ENCODE measurements at regions not wholly inside any gene's neighbourhood (a gene's known extent, or its start where the extent isn't known, plus 50 kb on each side); places are given as distances from the start of the nearest gene placed in this dataset.
"Not testable (repeated sequence)": the region's sequence is repeated elsewhere in the genome, so short reads cannot be mapped to it uniquely, and the experiment has no call there.

GRCh38 chr2:15756882-15757819 is 165.5 kb downstream of the DDX1 start:
- 91% methylated on average over 8 of the region's 10 CpGs for WGBS (ENCODE audit: insufficient coverage)
- no peaks in the 10 kb centered on the region for H3K27me3 ChIP-seq (ENCODE audit: control insufficient read depth, insufficient read depth, low read length)
- H3K4me3 ChIP-seq (ENCODE audit: low read depth, low read length): no peak overlapping the region
- DNase-seq (ENCODE audit: low read depth in 4 of 6, low spot score in 6 of 6): no peak
- H3K36me3 ChIP-seq (ENCODE audit: control insufficient read depth, insufficient read depth, low read length): no peaks in the 10 kb centered on the region
- H3K4me1 ChIP-seq (ENCODE audit: control insufficient read depth, insufficient read depth, low read length): peaks cover 4% of the 10 kb centered on the region
- H3K9me3 ChIP-seq (ENCODE audit: control insufficient read depth, insufficient read depth, low read length): no peaks in the 10 kb centered on the region
- no peak overlapping the region for H3K27ac ChIP-seq (ENCODE audit: low read depth, low read length)

- Histone ChIP-seq H3K27me3 (ENCODE audit: control insufficient read depth, insufficient read depth, low read length) (no peaks in the 10 kb centered on the region), H3K36me3 (ENCODE audit: control insufficient read depth, insufficient read depth, low read length) (no peaks in the 10 kb centered on the region), H3K4me1 (ENCODE audit: control insufficient read depth, insufficient read depth, low read length) (peaks cover 4% of the 10 kb centered on the region), H3K4me3 (ENCODE audit: low read depth, low read length) (no peak overlapping the region), H3K9me3 (ENCODE audit: control insufficient read depth, insufficient read depth, low read length) (no peaks in the 10 kb centered on the region), H3K27ac (ENCODE audit: low read depth, low read length) (no peak overlapping the region)
- WGBS (ENCODE audit: insufficient coverage): 97% methylated on average over 3 of the region's 8 CpGs
- DNase-seq (ENCODE audit: low read depth in 4 of 6, low spot score in 6 of 6): no peak
Measured at GRCh38 chr2:15757820-15758586, 166.3 kb downstream of the DDX1 start.

- H3K9me3 ChIP-seq (ENCODE audit: control insufficient read depth, insufficient read depth, low read length): no peaks in the 10 kb centered on the region
- no peak overlapping the region for H3K4me3 ChIP-seq (ENCODE audit: low read depth, low read length)
- H3K27me3 ChIP-seq (ENCODE audit: control insufficient read depth, insufficient read depth, low read length): no peaks in the 10 kb centered on the region
- H3K27ac ChIP-seq (ENCODE audit: low read depth, low read length): no peak overlapping the region
- no peak for DNase-seq (ENCODE audit: low read depth in 4 of 6, low spot score in 6 of 6)
- H3K36me3 ChIP-seq (ENCODE audit: control insufficient read depth, insufficient read depth, low read length): no peaks in the 10 kb centered on the region
- peaks cover 11% of the 10 kb centered on the region for H3K4me1 ChIP-seq (ENCODE audit: control insufficient read depth, insufficient read depth, low read length)
- WGBS (ENCODE audit: insufficient coverage): 74% methylated on average over 5 of the region's 7 CpGs
Measured at GRCh38 chr2:15758848-15759247, 167.2 kb downstream of the DDX1 start.

- peaks cover 11% of the 10 kb centered on the region for H3K4me1 ChIP-seq (ENCODE audit: control insufficient read depth, insufficient read depth, low read length)
- H3K9me3 ChIP-seq (ENCODE audit: control insufficient read depth, insufficient read depth, low read length): no peaks in the 10 kb centered on the region
- H3K27me3 ChIP-seq (ENCODE audit: control insufficient read depth, insufficient read depth, low read length): no peaks in the 10 kb centered on the region
- WGBS (ENCODE audit: insufficient coverage): no CpG with 5 or more reads among the region's 1 CpG
- no peak overlapping the region for H3K4me3 ChIP-seq (ENCODE audit: low read depth, low read length)
- no peak overlapping the region for H3K27ac ChIP-seq (ENCODE audit: low read depth, low read length)
- DNase-seq (ENCODE audit: low read depth in 4 of 6, low spot score in 6 of 6): no peak
- no peaks in the 10 kb centered on the region for H3K36me3 ChIP-seq (ENCODE audit: control insufficient read depth, insufficient read depth, low read length)
Measured at GRCh38 chr2:15759385-15759784, 167.7 kb downstream of the DDX1 start.

- no CpG with 5 or more reads among the region's 4 CpGs for WGBS (ENCODE audit: insufficient coverage)
- not testable (repeated sequence) for H3K27me3 ChIP-seq (ENCODE audit: control insufficient read depth, insufficient read depth, low read length); H3K36me3 ChIP-seq (ENCODE audit: control insufficient read depth, insufficient read depth, low read length); H3K9me3 ChIP-seq (ENCODE audit: control insufficient read depth, insufficient read depth, low read length); H3K4me3 ChIP-seq (ENCODE audit: low read depth, low read length); H3K27ac ChIP-seq (ENCODE audit: low read depth, low read length); DNase-seq (ENCODE audit: low read depth in 4 of 6, low spot score in 6 of 6)
- H3K4me1 ChIP-seq (ENCODE audit: control insufficient read depth, insufficient read depth, low read length): peaks cover 14% of the 10 kb centered on the region
Measured at GRCh38 chr2:15759791-15760190, 168.1 kb downstream of the DDX1 start.

GRCh38 chr2:15760232-15760910 is 168.7 kb downstream of the DDX1 start:
- Histone ChIP-seq H3K27ac (ENCODE audit: low read depth, low read length) (no peak overlapping the region), H3K9me3 (ENCODE audit: control insufficient read depth, insufficient read depth, low read length) (no peaks in the 10 kb centered on the region), H3K36me3 (ENCODE audit: control insufficient read depth, insufficient read depth, low read length) (no peaks in the 10 kb centered on the region), H3K4me3 (ENCODE audit: low read depth, low read length) (no peak overlapping the region), H3K4me1 (ENCODE audit: control insufficient read depth, insufficient read depth, low read length) (peaks cover 19% of the 10 kb centered on the region), H3K27me3 (ENCODE audit: control insufficient read depth, insufficient read depth, low read length) (no peaks in the 10 kb centered on the region)
- peak in 3 of 6 donors; percentile 5 to 49 (median 28) for DNase-seq (ENCODE audit: low read depth in 4 of 6, low spot score in 6 of 6)
- 56% methylated on average over 5 of the region's 7 CpGs for WGBS (ENCODE audit: insufficient coverage)

- no peak overlapping the region for H3K27ac ChIP-seq (ENCODE audit: low read depth, low read length)
- no peak for DNase-seq (ENCODE audit: low read depth in 4 of 6, low spot score in 6 of 6)
- no peak overlapping the region for H3K4me3 ChIP-seq (ENCODE audit: low read depth, low read length)
- peaks cover 26% of the 10 kb centered on the region for H3K4me1 ChIP-seq (ENCODE audit: control insufficient read depth, insufficient read depth, low read length)
- no peaks in the 10 kb centered on the region for H3K36me3 ChIP-seq (ENCODE audit: control insufficient read depth, insufficient read depth, low read length)
- 76% methylated on average over 4 of the region's 6 CpGs for WGBS (ENCODE audit: insufficient coverage)
- peaks cover 2% of the 10 kb centered on the region for H3K27me3 ChIP-seq (ENCODE audit: control insufficient read depth, insufficient read depth, low read length)
- no peaks in the 10 kb centered on the region for H3K9me3 ChIP-seq (ENCODE audit: control insufficient read depth, insufficient read depth, low read length)
Measured at GRCh38 chr2:15761056-15761455, 169.4 kb downstream of the DDX1 start.

GRCh38 chr2:15761910-15762309 is 170.2 kb downstream of the DDX1 start:
- DNase-seq (ENCODE audit: low read depth in 4 of 6, low spot score in 6 of 6): no peak
- H3K27me3 ChIP-seq (ENCODE audit: control insufficient read depth, insufficient read depth, low read length): peaks cover 2% of the 10 kb centered on the region
- no peak overlapping the region for H3K27ac ChIP-seq (ENCODE audit: low read depth, low read length)
- no peaks in the 10 kb centered on the region for H3K36me3 ChIP-seq (ENCODE audit: control insufficient read depth, insufficient read depth, low read length)
- peaks cover 26% of the 10 kb centered on the region for H3K4me1 ChIP-seq (ENCODE audit: control insufficient read depth, insufficient read depth, low read length)
- no peaks in the 10 kb centered on the region for H3K9me3 ChIP-seq (ENCODE audit: control insufficient read depth, insufficient read depth, low read length)
- H3K4me3 ChIP-seq (ENCODE audit: low read depth, low read length): no peak overlapping the region
- WGBS (ENCODE audit: insufficient coverage): 100% methylated on average over 1 of the region's 3 CpGs

GRCh38 chr2:15762449-15762848 is 170.8 kb downstream of the DDX1 start:
- peaks cover 26% of the 10 kb centered on the region for H3K4me1 ChIP-seq (ENCODE audit: control insufficient read depth, insufficient read depth, low read length)
- no peak overlapping the region for H3K27ac ChIP-seq (ENCODE audit: low read depth, low read length)
- H3K36me3 ChIP-seq (ENCODE audit: control insufficient read depth, insufficient read depth, low read length): no peaks in the 10 kb centered on the region
- H3K9me3 ChIP-seq (ENCODE audit: control insufficient read depth, insufficient read depth, low read length): no peaks in the 10 kb centered on the region
- 100% methylated on average over 2 of the region's 3 CpGs for WGBS (ENCODE audit: insufficient coverage)
- no peak for DNase-seq (ENCODE audit: low read depth in 4 of 6, low spot score in 6 of 6)
- H3K27me3 ChIP-seq (ENCODE audit: control insufficient read depth, insufficient read depth, low read length): peaks cover 2% of the 10 kb centered on the region
- H3K4me3 ChIP-seq (ENCODE audit: low read depth, low read length): no peak overlapping the region

Data from spinal cord (tissue), 9 donors.